Thyroid gland (tissue), 4 donors: ENCODE measurements at regions not wholly inside any gene's neighbourhood (a gene's known extent, or its start where the extent isn't known, plus 50 kb on each side); places are given as distances from the start of the nearest gene placed in this dataset.
"Not testable (repeated sequence)": the region's sequence is repeated elsewhere in the genome, so short reads cannot be mapped to it uniquely, and the experiment has no call there.

ENCODE experiments used
- DNase-seq, 2 donors: peaks; one replicate each; pipeline ENCODE4 v3.0.0-alpha.2; 2019
- H3K27ac ChIP-seq, 3 donors: fragments of 200-600 bp; sonication (generic); 1 replicate in 2 of 3; 2 replicates in 1 of 3; pipeline ENCODE4 v1.5.1; 2016 to 2019; ENCODE audit warnings: mild to moderate bottlenecking in 1 of 3, moderate library complexity in 1 of 3
- H3K27me3 ChIP-seq: fragments of 200-600 bp; sonication (generic); one replicate; pipeline ENCODE4 v1.5.1; 2019
- H3K36me3 ChIP-seq, 2 donors: fragments of 200-600 bp; sonication (generic); one replicate each; pipeline ENCODE4 v1.5.1; 2016 to 2019
- H3K4me1 ChIP-seq, 2 donors: fragments of 200-600 bp; sonication (generic); one replicate each; pipeline ENCODE4 v1.5.1; 2017 to 2019
- H3K4me3 ChIP-seq, 3 donors: fragments of 200-600 bp; sonication (generic); replicated peaks in 1 of 3; 1 replicate in 2 of 3; 2 replicates in 1 of 3; pipeline ENCODE4 v1.5.1; 2016; ENCODE audit warnings: mild to moderate bottlenecking in 1 of 3
- H3K9me3 ChIP-seq: fragments of 200-600 bp; sonication (generic); one replicate; pipeline ENCODE4 v1.5.1; 2017
- POLR2A ChIP-seq, 2 donors: fragments of 450-650 bp; IDR thresholded peaks; one replicate each; pipeline ENCODE4 v1.6.1; 2017; ENCODE audit warnings: antibody characterized with exemption in 2 of 2, mild to moderate bottlenecking in 2 of 2, moderate library complexity in 1 of 2
- WGBS, 2 donors: methylation state at CpG; one replicate each; pipeline ENCODE4 v1.1.5; 2017; 5-methylcytosine and 5-hydroxymethylcytosine counted together
- intact Hi-C: fragments of 100-400 bp; cut with DNase I; formaldehyde crosslinking; loops from one replicate; pipeline ENCODE4 v1.15.1; 2023
- TF ChIP-seq, protein P1 (sequence below), 6 experiments: fragments of 200-600 bp in 3 of 6; fragments of 450-650 bp in 3 of 6; sonication (generic) in 3 of 6; IDR thresholded peaks; one replicate each; pipeline ENCODE4 v1.5.1; 2016 to 2019; ENCODE audit warnings: antibody characterized with exemption in 6 of 6, mild to moderate bottlenecking in 2 of 6, inconsistent platforms in 1 of 6, moderate library complexity in 1 of 6

DNA sequence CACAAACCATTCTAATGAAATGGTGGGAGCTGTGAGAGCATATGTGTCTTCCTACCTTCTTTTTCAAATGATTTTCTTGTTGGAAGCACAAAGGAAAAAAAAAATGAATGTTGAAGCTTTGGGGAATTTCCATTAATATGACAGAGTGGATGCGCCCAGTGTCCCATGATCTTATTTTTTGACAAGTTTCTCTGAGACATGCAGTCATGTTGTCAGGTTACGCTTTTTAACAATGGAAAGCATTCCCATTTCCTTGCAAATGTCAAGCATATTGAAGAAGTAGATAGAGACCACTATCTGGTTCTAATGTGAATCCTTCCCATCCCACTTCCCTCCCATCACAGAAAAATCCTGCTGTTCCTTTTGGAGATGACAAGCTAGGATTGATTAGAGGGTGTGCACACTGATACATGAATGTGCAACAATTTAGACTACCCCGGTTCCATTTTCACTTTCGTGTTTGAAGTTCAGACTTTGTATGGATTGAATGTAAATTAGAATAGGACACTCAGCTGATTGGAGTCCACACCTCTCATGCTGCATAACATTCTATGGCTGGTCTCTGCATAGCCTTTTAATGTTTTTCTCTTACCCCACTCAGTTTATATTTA is 919.4 kb downstream of the TLE4 start:
- no peak overlapping the region for H3K4me3 ChIP-seq
- H3K4me1 ChIP-seq = no peaks in the 10 kb centered on the region
- H3K27ac ChIP-seq = no peak overlapping the region
- intact Hi-C loops = no loop called here
- no peak for TF ChIP-seq POLR2A (IDR thresholded peaks at IDR 0.05)
- TF ChIP-seq, protein P1, sequence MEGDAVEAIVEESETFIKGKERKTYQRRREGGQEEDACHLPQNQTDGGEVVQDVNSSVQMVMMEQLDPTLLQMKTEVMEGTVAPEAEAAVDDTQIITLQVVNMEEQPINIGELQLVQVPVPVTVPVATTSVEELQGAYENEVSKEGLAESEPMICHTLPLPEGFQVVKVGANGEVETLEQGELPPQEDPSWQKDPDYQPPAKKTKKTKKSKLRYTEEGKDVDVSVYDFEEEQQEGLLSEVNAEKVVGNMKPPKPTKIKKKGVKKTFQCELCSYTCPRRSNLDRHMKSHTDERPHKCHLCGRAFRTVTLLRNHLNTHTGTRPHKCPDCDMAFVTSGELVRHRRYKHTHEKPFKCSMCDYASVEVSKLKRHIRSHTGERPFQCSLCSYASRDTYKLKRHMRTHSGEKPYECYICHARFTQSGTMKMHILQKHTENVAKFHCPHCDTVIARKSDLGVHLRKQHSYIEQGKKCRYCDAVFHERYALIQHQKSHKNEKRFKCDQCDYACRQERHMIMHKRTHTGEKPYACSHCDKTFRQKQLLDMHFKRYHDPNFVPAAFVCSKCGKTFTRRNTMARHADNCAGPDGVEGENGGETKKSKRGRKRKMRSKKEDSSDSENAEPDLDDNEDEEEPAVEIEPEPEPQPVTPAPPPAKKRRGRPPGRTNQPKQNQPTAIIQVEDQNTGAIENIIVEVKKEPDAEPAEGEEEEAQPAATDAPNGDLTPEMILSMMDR (IDR thresholded peaks at IDR 0.05) = no peak
- no peaks in the 10 kb centered on the region for H3K36me3 ChIP-seq
- 93% methylated on average over 4 of the region's 4 CpGs for WGBS, 2 donors
- H3K9me3 ChIP-seq = no peaks in the 10 kb centered on the region
- H3K27me3 ChIP-seq = no peaks in the 10 kb centered on the region
- DNase-seq = no peak

DNA sequence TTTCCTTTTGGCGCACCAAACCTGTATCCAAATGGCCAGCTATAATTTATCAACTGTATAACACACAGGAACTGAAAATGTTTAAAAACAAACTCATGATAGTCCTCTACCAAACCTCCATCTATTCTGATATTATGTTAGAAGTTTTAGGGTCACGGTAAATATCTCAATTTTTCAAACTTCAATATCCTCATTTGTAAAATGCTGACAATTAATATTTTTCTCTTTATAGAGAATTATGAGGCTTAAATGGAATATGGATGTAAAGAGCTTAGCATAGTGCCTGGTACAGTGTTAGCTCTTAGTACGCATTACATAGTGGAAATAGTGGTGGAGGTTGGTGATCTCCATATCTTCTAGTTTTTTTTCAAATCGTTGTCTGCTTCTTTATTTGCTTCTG is 917.6 kb downstream of the TLE4 start:
- H3K36me3 ChIP-seq = no peaks in the 10 kb centered on the region
- H3K9me3 ChIP-seq = no peaks in the 10 kb centered on the region
- intact Hi-C loops = no loop called here
- H3K27ac ChIP-seq = no peak overlapping the region
- 92 to 93% methylated on average over 4 of the region's 4 CpGs for WGBS, 2 donors
- H3K4me1 ChIP-seq = no peaks in the 10 kb centered on the region
- TF ChIP-seq, protein P1 (IDR thresholded peaks at IDR 0.05) = no peak
- TF ChIP-seq POLR2A (IDR thresholded peaks at IDR 0.05) = no peak
- DNase-seq = no peak
- no peak overlapping the region for H3K4me3 ChIP-seq
- H3K27me3 ChIP-seq = no peaks in the 10 kb centered on the region

DNA sequence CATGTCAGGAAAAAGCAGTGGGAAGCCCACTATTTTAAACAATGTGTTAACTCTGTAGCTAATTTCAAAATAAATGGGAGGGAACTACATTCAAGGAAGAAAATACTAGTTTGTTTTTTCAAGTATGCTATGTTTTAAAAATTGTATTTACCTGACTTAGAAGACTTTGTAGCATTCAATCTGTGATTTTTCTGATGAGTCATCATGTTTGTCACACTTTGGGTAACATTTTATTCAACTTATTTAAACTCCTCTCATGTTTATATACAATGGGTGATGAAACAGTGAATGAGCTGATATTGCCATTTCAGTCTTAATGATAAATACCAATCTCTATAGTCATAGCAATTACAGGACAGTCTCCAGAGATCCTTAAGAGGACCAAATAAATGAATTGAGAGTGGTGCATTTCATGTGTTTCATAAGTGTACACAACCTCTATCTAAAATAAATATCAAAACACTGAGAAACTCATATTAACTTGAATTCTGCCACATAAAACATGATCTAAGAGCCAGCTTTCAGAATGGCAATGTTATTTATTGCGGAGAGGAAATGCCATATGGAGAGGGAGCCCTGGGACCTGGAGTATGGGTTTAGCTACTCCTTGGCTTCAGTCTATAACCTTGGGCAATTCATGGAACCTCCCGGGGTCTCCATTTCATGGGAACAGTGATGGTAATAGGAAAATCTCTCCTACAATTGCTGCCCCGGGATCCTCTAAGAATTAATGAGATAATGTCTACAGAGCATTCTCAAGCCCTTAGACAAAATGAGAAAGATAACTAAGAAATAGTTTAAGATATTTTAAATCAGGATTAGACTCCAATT is 913.9 kb downstream of the TLE4 start:
- Histone ChIP-seq H3K27ac (no peak overlapping the region), H3K4me1 (no peaks in the 10 kb centered on the region), H3K36me3 (no peaks in the 10 kb centered on the region), H3K27me3 (no peaks in the 10 kb centered on the region), H3K4me3 (no peak overlapping the region), H3K9me3 (no peaks in the 10 kb centered on the region)
- TF ChIP-seq POLR2A (IDR thresholded peaks at IDR 0.05) = no peak
- TF ChIP-seq, protein P1 (IDR thresholded peaks at IDR 0.05) = no peak
- no peak for DNase-seq
- WGBS, 2 donors = 83 to 94% methylated on average over 3 of the region's 3 CpGs
- intact Hi-C loops = no loop called here

DNA sequence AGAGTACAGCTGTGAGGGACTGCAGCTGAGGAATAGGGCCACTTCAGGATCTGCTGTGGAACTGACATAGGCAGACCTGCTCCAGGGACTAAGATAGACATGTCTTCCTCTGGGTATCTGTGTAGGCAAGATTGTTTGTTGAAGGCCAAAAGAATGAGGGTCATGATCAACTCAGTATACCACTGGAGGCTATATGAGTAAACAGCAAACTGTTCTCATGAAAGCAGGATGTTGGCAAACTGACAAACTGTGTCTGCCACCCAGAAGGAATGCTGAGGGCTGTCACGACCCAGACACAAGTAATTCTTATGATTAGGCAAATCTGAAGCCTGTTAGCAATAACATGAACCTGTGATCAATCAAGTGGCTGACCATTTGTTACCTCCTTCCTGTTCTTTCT is 910.5 kb downstream of the TLE4 start:
- H3K9me3 ChIP-seq, H3K27me3 ChIP-seq, intact Hi-C loops, H3K4me3 ChIP-seq, H3K36me3 ChIP-seq, H3K27ac ChIP-seq, H3K4me1 ChIP-seq, DNase-seq: not testable (repeated sequence)
- 50 to 52% methylated on average over 1 of the region's 1 CpG for WGBS, 2 donors

DNA sequence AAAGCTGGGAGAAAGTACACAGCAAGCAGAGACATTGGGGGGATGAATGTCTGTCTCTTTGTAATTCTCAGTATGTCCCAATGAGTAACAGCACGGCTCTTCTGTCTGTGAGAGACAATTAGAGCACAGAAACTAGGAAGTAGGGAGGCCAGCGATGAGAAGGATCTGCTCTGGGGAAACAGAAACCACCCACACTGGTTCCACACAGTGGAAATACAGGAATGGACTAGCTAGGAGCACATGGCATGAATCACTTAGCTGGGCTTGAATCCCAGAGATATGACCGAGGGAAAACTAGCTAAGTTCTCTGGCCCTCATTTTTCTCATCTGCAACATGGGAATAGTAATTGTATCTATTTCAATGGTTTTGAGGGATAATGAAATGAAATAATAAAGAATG is 895.9 kb downstream of the TLE4 start:
- Histone ChIP-seq H3K9me3 (no peaks in the 10 kb centered on the region), H3K36me3 (no peaks in the 10 kb centered on the region)
- intact Hi-C loops = no loop called here

More for the DNA sequence above, 895.9 kb downstream of the TLE4 start:
- Histone ChIP-seq H3K27ac (no peak overlapping the region), H3K4me1 (no peaks in the 10 kb centered on the region), H3K4me3 (no peak overlapping the region), H3K27me3 (no peaks in the 10 kb centered on the region)
- TF ChIP-seq POLR2A (IDR thresholded peaks at IDR 0.05) = no peak
- TF ChIP-seq, protein P1 (IDR thresholded peaks at IDR 0.05) = no peak
- WGBS, 2 donors = 70 to 72% methylated on average over 3 of the region's 3 CpGs
- DNase-seq = no peak
